SH-SY5Y (cell line): ENCODE measurements at regions not wholly inside any gene's neighbourhood (a gene's known extent, or its start where the extent isn't known, plus 50 kb on each side); places are given as distances from the start of the nearest gene placed in this dataset.

Experiments
- GATA2 ChIP-seq: IDR thresholded peaks from 2 replicates; pipeline ENCODE4 v1.6.1; 2011; ENCODE audit warnings: mild to moderate bottlenecking, low read depth, low read length
- GATA3 ChIP-seq: IDR thresholded peaks from 2 replicates; pipeline ENCODE4 v1.6.1; 2011; ENCODE audit warnings: low read depth, mild to moderate bottlenecking, low read length, moderate library complexity

- no peak for TF ChIP-seq GATA2
- TF ChIP-seq GATA3: no peak
These were observed 54.7 kb downstream of the ATXN3L start for GRCh38 chrX:13265111-13265510.
